ENCODE measurements at regions not wholly inside any gene's neighbourhood (a gene's known extent, or its start where the extent isn't known, plus 50 kb on each side); places are given as distances from the start of the nearest gene placed in this dataset.
"Not testable (repeated sequence)": the region's sequence is repeated elsewhere in the genome, so short reads cannot be mapped to it uniquely, and the experiment has no call there.

GRCh38 chr14:28820677-28821076, 54.1 kb downstream of the FOXG1 start:
- no peak for DNase-seq (ENCODE audit: low spot score)

- no peak for DNase-seq (ENCODE audit: low spot score)
These were observed 55.4 kb downstream of the FOXG1 start for GRCh38 chr14:28821993-28822392.

- DNase-seq (ENCODE audit: low spot score): no peak
These were observed 56.7 kb downstream of the FOXG1 start for GRCh38 chr14:28823245-28823644.

GRCh38 chr14:28830115-28830534, 63.5 kb downstream of the FOXG1 start:
- no peak for DNase-seq (ENCODE audit: low spot score)

GRCh38 chr14:28831126-28831525, 64.5 kb downstream of the FOXG1 start:
- DNase-seq (ENCODE audit: low spot score): no peak

GRCh38 chr14:28842569-28842968, 76.0 kb downstream of the FOXG1 start:
- DNase-seq (ENCODE audit: low spot score): not testable (repeated sequence)

- DNase-seq (ENCODE audit: low spot score): no peak
These were observed 101.0 kb downstream of the FOXG1 start for GRCh38 chr14:28867571-28867970.

- no peak for DNase-seq (ENCODE audit: low spot score)
These were observed 103.5 kb downstream of the FOXG1 start for GRCh38 chr14:28870033-28870564.

GRCh38 chr14:28875934-28876571, 109.5 kb downstream of the FOXG1 start:
- peak; percentile 12 for DNase-seq (ENCODE audit: low spot score)

GRCh38 chr14:28876572-28876945, 110.0 kb downstream of the FOXG1 start:
- DNase-seq (ENCODE audit: low spot score): no peak

- no peak for DNase-seq (ENCODE audit: low spot score)
These were observed 111.3 kb downstream of the FOXG1 start for GRCh38 chr14:28877923-28878322.

GRCh38 chr14:28879573-28879996, 113.0 kb downstream of the FOXG1 start:
- DNase-seq (ENCODE audit: low spot score): no peak

- no peak for DNase-seq (ENCODE audit: low spot score)
These were observed 120.4 kb downstream of the FOXG1 start for GRCh38 chr14:28886940-28887339.

GRCh38 chr14:28895389-28895788, 128.8 kb downstream of the FOXG1 start:
- DNase-seq (ENCODE audit: low spot score): no peak

GRCh38 chr14:28896337-28896736, 129.8 kb downstream of the FOXG1 start:
- no peak for DNase-seq (ENCODE audit: low spot score)

- DNase-seq (ENCODE audit: low spot score): no peak
These were observed 135.0 kb downstream of the FOXG1 start for GRCh38 chr14:28901631-28902030.

- DNase-seq (ENCODE audit: low spot score): no peak
These were observed 136.3 kb downstream of the FOXG1 start for GRCh38 chr14:28902930-28903329.

- no peak for DNase-seq (ENCODE audit: low spot score)
These were observed 144.9 kb downstream of the FOXG1 start for GRCh38 chr14:28911521-28911920.

- no peak for DNase-seq (ENCODE audit: low spot score)
These were observed 146.5 kb downstream of the FOXG1 start for GRCh38 chr14:28913056-28913455.

- DNase-seq (ENCODE audit: low spot score): no peak
These were observed 159.5 kb downstream of the FOXG1 start for GRCh38 chr14:28926122-28926521.

- DNase-seq (ENCODE audit: low spot score): no peak
These were observed 165.4 kb downstream of the FOXG1 start for GRCh38 chr14:28931999-28932398.

- DNase-seq (ENCODE audit: low spot score): no peak
These were observed 170.0 kb downstream of the FOXG1 start for GRCh38 chr14:28936601-28937000.

GRCh38 chr14:28941758-28942157, 175.2 kb downstream of the FOXG1 start:
- DNase-seq (ENCODE audit: low spot score): no peak

- no peak for DNase-seq (ENCODE audit: low spot score)
These were observed 178.0 kb downstream of the FOXG1 start for GRCh38 chr14:28944605-28945004.
